ENCODE measurements at regions not wholly inside any gene's neighbourhood (a gene's known extent, or its start where the extent isn't known, plus 50 kb on each side); places are given as distances from the start of the nearest gene placed in this dataset.

DNA sequence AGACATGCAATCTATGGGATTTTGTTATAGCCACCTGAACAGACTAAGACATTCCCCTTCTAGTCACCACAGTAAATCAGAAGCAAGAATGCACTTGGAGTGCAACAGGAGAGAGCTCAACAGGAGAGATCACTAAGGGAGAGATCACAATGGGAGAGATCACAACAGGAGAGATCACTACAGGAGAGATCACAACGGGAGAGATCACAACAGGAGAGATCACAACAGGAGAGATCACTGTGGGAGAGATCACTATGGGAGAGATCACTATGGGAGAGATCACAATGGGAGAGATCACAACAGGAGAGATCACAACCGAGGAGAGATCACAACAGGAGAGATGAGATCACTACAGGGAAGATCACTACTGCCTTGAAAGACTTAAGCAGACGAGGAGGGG is 238.5 kb upstream of the PITRM1 start:
- TF ChIP-seq, protein P1, sequence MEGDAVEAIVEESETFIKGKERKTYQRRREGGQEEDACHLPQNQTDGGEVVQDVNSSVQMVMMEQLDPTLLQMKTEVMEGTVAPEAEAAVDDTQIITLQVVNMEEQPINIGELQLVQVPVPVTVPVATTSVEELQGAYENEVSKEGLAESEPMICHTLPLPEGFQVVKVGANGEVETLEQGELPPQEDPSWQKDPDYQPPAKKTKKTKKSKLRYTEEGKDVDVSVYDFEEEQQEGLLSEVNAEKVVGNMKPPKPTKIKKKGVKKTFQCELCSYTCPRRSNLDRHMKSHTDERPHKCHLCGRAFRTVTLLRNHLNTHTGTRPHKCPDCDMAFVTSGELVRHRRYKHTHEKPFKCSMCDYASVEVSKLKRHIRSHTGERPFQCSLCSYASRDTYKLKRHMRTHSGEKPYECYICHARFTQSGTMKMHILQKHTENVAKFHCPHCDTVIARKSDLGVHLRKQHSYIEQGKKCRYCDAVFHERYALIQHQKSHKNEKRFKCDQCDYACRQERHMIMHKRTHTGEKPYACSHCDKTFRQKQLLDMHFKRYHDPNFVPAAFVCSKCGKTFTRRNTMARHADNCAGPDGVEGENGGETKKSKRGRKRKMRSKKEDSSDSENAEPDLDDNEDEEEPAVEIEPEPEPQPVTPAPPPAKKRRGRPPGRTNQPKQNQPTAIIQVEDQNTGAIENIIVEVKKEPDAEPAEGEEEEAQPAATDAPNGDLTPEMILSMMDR (conservative IDR thresholded peaks at IDR 0.05; ENCODE audit: low read depth, low read length) = no peak
- TF ChIP-seq EZH2phosphoT487 (IDR thresholded peaks at IDR 0.05; ENCODE audit: borderline replicate concordance, low read length) (no peak), EZH2 (IDR thresholded peaks at IDR 0.05; ENCODE audit: low read length, unreplicated experiment) (no peak)

All from PC-3 (cell line).